ENCODE measurements at regions not wholly inside any gene's neighbourhood (a gene's known extent, or its start where the extent isn't known, plus 50 kb on each side); places are given as distances from the start of the nearest gene placed in this dataset.

DNA sequence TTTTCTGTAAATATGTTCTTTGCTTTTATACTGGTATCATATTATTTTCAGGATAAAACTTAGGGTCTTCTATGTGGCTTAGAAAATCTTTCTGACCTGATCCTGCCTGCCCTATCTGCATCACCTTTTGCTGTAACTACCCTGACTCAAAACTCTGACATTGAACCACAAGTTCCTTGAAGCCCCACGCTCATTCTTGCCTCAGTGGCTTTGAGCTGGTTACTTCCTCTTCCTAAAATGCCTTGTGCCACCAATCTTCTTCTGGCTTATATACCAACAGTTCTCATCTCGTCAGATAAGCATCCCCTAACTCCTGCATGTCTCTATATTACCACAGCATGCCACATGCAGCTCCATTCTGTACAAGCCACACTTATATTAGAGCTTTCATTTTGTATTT lies 84.5 kb upstream of the LRRC7 start:
- TF ChIP-seq CTCF (IDR thresholded peaks at IDR 0.05): no peak

- no peak for TF ChIP-seq CTCF (IDR thresholded peaks at IDR 0.05)
These were observed 82.1 kb upstream of the LRRC7 start for GRCh38 chr1:69485616-69486015.

GRCh38 chr1:69491416-69491815 lies 76.3 kb upstream of the LRRC7 start:
- TF ChIP-seq CTCF (IDR thresholded peaks at IDR 0.05): no peak

GRCh38 chr1:69492286-69492685 lies 75.4 kb upstream of the LRRC7 start:
- TF ChIP-seq CTCF (IDR thresholded peaks at IDR 0.05): no peak

- TF ChIP-seq CTCF (IDR thresholded peaks at IDR 0.05): no peak
These were observed 73.5 kb upstream of the LRRC7 start for GRCh38 chr1:69494221-69494620.

DNA sequence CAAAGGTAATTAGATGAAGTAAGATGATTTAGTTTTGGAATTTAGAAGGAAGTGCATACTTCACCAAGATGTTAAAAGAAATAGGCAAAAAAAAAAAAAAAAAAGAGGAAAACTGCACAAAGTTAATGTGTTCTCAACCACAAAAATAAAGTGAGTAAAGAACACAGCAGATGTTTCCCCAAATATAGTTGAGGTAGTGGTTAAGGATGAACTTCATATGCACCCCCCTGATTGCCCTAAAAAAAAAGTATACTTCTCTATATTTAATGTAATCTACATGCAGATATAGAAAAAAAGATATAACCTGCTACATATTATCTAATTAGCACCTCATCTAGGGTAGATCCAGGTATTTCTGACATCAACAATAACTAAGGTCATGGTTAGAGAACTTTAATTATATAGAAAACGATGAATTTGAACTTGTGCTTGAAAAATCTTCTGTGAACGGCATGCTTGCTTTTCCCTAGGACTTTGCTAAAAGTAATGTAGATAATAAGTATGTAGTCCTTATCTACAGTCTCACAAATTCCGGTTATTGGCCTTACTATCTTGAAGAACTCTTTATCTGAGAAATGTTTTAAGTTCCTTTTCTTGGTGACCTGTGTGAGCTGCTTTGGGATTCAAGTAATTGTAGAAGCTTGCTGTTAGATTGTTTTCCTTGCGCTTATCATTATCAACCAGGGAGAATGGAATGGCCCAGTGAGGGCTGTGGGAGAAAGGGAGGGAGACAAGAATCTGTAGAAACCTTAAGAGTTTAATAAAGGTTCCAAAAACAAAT lies 70.1 kb upstream of the LRRC7 start:
- no peak for TF ChIP-seq CTCF (IDR thresholded peaks at IDR 0.05)

DNA sequence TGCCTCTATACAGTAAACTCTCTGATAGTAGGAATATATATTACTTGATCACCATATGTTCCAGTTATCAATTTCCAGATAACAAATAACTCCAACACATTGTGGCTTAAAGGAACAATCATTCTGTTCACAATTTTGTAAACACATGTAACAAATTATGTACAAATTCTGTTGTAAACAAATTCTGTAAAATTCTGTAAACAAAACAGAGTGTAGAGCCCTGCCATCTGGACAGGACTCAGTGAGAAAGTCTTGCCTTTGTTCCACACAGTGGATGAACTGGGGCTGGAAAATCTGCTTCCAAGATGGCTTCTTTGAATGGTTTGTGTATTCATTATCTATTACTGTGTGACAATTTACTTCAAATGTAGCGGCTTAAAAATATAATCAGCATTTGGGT lies 69.0 kb upstream of the LRRC7 start:
- no peak for TF ChIP-seq CTCF (IDR thresholded peaks at IDR 0.05)
